Chondrocyte (in vitro differentiated cells): ENCODE measurements at regions not wholly inside any gene's neighbourhood (a gene's known extent, or its start where the extent isn't known, plus 50 kb on each side); places are given as distances from the start of the nearest gene placed in this dataset.

Experiments
- DNase-seq: peaks from one replicate; pipeline ENCODE4 v3.0.0; 2021; ENCODE audit warnings: mixed read lengths, low spot score
- H3K27ac Mint-ChIP-seq: one replicate; pipeline ENCODE4 v1.8.0; 2021; ENCODE audit warnings: mild to moderate bottlenecking, moderate library complexity, mixed read lengths; ENCODE audit not compliant: unreplicated experiment
- H3K27me3 Mint-ChIP-seq: 2 replicates; pipeline ENCODE4 v1.8.0; 2021; ENCODE audit warnings: low read depth, mixed read lengths
- H3K36me3 Mint-ChIP-seq: 2 replicates; pipeline ENCODE4 v1.8.0; 2021; ENCODE audit warnings: low read depth, mixed read lengths
- H3K4me1 Mint-ChIP-seq: 2 replicates; pipeline ENCODE4 v1.8.0; 2021; ENCODE audit warnings: low read depth, mild to moderate bottlenecking, mixed read lengths
- H3K4me3 Mint-ChIP-seq: one replicate; pipeline ENCODE4 v1.8.0; 2021; ENCODE audit warnings: mild to moderate bottlenecking, moderate library complexity, mixed read lengths; ENCODE audit not compliant: unreplicated experiment
- H3K9me3 Mint-ChIP-seq: 2 replicates; pipeline ENCODE4 v1.8.0; 2021; ENCODE audit warnings: low read depth, mixed read lengths
- TF ChIP-seq, protein P1 (sequence below): fragments of 200-600 bp; sonication (generic); IDR thresholded peaks from 2 replicates; pipeline ENCODE4 v1.5.0; 2021; ENCODE audit warnings: antibody characterized with exemption, mild to moderate bottlenecking, moderate library complexity

DNA sequence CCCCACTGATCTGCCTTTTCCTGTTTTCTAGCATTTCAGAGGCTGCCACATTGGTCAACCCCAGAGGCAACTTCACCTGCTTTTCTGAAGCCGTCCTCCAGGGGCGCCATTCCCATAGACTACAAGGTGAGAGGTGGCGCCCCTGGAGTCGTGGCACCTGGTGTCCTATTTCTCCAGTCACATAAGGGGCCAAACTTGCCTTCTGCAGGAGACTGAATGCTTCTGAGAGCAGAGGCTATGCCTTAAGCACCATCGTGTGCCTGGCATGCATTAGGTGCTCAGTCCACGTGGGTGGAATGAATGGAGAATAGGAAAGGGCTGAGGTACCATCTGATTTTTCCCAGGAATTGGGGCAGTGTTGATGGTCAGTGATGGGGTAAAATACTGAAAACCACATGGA, 164.8 kb downstream of the HAPSTR1 start:
- Mint-ChIP-seq H3K4me1 (no peaks in the 10 kb centered on the region), H3K36me3 (no peaks in the 10 kb centered on the region), H3K4me3 (no peak overlapping the region), H3K27ac (no peak overlapping the region), H3K9me3 (no peaks in the 10 kb centered on the region), H3K27me3 (no peaks in the 10 kb centered on the region)
- TF ChIP-seq, protein P1, sequence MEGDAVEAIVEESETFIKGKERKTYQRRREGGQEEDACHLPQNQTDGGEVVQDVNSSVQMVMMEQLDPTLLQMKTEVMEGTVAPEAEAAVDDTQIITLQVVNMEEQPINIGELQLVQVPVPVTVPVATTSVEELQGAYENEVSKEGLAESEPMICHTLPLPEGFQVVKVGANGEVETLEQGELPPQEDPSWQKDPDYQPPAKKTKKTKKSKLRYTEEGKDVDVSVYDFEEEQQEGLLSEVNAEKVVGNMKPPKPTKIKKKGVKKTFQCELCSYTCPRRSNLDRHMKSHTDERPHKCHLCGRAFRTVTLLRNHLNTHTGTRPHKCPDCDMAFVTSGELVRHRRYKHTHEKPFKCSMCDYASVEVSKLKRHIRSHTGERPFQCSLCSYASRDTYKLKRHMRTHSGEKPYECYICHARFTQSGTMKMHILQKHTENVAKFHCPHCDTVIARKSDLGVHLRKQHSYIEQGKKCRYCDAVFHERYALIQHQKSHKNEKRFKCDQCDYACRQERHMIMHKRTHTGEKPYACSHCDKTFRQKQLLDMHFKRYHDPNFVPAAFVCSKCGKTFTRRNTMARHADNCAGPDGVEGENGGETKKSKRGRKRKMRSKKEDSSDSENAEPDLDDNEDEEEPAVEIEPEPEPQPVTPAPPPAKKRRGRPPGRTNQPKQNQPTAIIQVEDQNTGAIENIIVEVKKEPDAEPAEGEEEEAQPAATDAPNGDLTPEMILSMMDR, result peak; percentile 54
- no peak for DNase-seq

DNA sequence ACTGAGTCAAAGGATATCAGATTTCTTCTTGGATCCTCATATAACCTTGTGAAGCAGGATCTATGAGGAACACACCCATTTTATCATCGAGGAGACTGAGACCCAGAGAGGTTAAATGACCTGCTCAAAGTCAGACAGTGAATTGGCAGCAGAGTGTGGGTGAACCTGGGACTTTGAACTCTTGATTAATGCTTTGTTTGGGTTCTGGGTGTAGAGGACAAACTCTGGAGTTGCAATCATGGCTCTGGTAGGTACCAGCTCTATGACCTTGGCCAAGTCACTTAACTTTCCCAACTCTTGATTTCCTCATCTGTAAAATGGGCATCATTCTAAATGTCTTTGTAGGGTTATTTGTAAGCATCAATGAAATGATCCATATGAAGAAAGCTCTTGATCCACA, 166.4 kb downstream of the HAPSTR1 start:
- Mint-ChIP-seq H3K27ac (no peak overlapping the region), H3K36me3 (no peaks in the 10 kb centered on the region), H3K27me3 (no peaks in the 10 kb centered on the region), H3K9me3 (no peaks in the 10 kb centered on the region), H3K4me1 (no peaks in the 10 kb centered on the region), H3K4me3 (no peak overlapping the region)
- no peak for DNase-seq
- TF ChIP-seq, protein P1, result no peak

DNA sequence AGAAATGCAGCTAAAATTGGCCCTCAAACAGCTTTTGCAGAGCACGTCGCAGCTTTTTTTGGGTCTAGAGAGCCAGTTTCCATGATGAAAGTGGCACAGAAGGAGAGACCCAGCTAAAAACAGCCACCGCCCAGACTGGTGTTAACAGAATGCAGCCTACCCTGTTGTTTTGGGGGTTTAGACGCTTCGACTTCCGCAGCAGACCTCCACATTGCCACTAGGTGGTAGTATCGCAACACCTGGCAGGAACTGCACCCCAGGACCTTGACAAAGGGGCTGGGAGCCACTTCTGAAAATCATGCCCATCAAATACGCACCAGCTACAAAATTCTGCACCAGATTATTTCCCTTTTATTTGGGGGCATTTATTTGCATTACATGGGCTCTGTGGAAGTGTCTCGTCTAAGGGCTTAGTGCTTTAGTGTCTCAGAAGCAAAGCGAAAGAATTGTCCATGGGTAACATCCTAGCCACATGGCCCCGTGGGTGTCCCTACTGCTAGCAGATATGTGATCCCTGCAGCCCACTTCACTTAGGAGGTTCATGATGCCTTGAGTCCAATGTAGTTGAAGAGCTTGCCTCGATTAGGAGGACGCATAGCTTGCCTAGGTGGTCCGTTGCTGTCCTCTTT, 167.1 kb downstream of the HAPSTR1 start:
- TF ChIP-seq, protein P1, result peak; percentile 72
- Mint-ChIP-seq H3K4me1 (no peaks in the 10 kb centered on the region), H3K4me3 (no peak overlapping the region), H3K36me3 (no peaks in the 10 kb centered on the region), H3K27ac (no peak overlapping the region), H3K9me3 (no peaks in the 10 kb centered on the region), H3K27me3 (no peaks in the 10 kb centered on the region)
- no peak for DNase-seq

DNA sequence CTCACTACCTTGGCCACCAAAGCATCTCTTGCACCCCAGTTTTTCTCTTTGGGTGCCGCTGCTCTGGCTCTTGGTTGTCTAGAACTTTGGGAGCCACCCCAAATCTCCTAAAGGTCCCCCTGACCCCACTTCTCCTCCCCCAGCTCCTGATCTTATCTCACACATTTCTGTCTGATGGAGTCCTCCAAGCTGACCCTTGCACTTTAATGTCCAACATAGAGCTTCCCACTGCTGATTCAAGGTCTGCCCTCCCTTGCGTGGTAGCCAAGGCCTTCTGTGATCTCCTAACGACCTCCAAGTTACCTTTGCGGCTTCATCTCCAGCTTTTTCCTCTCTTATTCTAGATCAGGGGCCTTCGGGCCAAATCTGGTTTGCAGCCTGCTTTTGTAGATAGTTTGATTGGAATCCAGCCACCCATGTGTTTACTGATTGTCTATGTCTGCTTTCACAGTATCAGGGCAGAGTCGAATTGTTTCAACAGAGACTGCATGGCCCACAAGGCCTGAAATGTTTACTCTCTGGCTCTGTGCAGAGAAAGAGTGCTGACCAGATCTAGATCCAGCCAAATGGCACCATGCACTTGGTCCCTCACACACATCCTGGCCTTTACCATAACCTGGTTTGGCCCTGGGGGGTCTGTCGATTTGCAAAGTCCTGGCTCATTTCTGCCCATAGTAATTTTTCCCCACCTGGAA, 168.6 kb downstream of the HAPSTR1 start:
- TF ChIP-seq, protein P1, result no peak
- DNase-seq, result no peak
- Mint-ChIP-seq H3K36me3 (no peaks in the 10 kb centered on the region), H3K9me3 (no peaks in the 10 kb centered on the region), H3K27me3 (no peaks in the 10 kb centered on the region), H3K4me3 (no peak overlapping the region), H3K27ac (no peak overlapping the region), H3K4me1 (no peaks in the 10 kb centered on the region)

DNA sequence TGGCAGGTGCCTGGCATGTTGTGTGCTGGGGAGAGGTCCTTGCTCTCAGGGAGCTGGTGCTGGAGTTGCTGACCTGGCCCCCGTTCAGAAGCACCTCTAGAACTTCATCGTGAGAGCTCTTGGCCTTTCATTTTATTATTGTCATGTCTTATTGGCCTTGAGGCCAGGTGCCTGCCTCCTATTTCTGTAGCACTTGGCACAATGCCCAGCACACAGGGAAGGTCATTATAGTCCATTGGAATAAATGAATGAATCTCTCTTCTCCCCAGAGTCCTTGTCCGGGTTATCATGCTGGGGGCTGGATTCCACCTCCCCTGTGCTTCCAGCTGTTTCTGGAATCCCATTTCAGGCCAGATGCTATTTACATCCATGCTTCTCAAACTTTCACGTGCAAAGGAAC, 169.2 kb downstream of the HAPSTR1 start:
- H3K27me3 Mint-ChIP-seq, result no peaks in the 10 kb centered on the region
- H3K4me1 Mint-ChIP-seq, result no peaks in the 10 kb centered on the region
- TF ChIP-seq, protein P1, result no peak
- H3K9me3 Mint-ChIP-seq, result peaks cover 2% of the 10 kb centered on the region
- no peak overlapping the region for H3K27ac Mint-ChIP-seq
- H3K36me3 Mint-ChIP-seq, result no peaks in the 10 kb centered on the region
- no peak for DNase-seq
- H3K4me3 Mint-ChIP-seq, result no peak overlapping the region
